ENCODE measurements at regions not wholly inside any gene's neighbourhood (a gene's known extent, or its start where the extent isn't known, plus 50 kb on each side); places are given as distances from the start of the nearest gene placed in this dataset.

GRCh38 chr10:83167081-83167480 lies 972.2 kb upstream of the GHITM start:
- TF ChIP-seq CTCF (IDR thresholded peaks at IDR 0.05 in 2 of 3, conservative IDR thresholded peaks at IDR 0.05 in 1 of 3; ENCODE audit: borderline replicate concordance in 1 of 3, insufficient read depth in 1 of 3, low read depth in 2 of 3, low read length in 2 of 3) (no peak), POLR2A (IDR thresholded peaks at IDR 0.05; ENCODE audit: borderline replicate concordance, extremely low read depth, insufficient read depth, insufficient read length) (no peak), EZH2phosphoT487 (IDR thresholded peaks at IDR 0.05; ENCODE audit: borderline replicate concordance) (no peak), ZNF274 (IDR thresholded peaks at IDR 0.05; ENCODE audit: low read depth, low read length) (no peak), ZBTB33 (IDR thresholded peaks at IDR 0.05; ENCODE audit: extremely low read depth, insufficient replicate concordance, low read length) (no peak), TCF7L2 (IDR thresholded peaks at IDR 0.05; ENCODE audit: borderline replicate concordance, extremely low read depth, insufficient read depth, insufficient read length) (no peak), POLR2AphosphoS5 (IDR thresholded peaks at IDR 0.05; ENCODE audit: low read depth, low read length) (no peak), EZH2 (IDR thresholded peaks at IDR 0.05) (no peak), MAX (IDR thresholded peaks at IDR 0.05) (no peak), JUND (IDR thresholded peaks at IDR 0.05) (no peak), ATF3 (IDR thresholded peaks at IDR 0.05) (no peak), SIN3A (IDR thresholded peaks at IDR 0.05; ENCODE audit: low read depth) (no peak)

Data from HCT116 (cell line).